ENCODE measurements at regions not wholly inside any gene's neighbourhood (a gene's known extent, or its start where the extent isn't known, plus 50 kb on each side); places are given as distances from the start of the nearest gene placed in this dataset.
A peak's percentile ranks its signal among the peaks of the same experiment; 100 is the strongest.

- intact Hi-C loops (cut with micrococcal nuclease) = no loop called here
- H4K20me1 ChIP-seq (ENCODE audit: insufficient read depth, low read length) = no peaks in the 10 kb centered on the region
- H3K27ac ChIP-seq (ENCODE audit: low read depth in 1 of 2, low read length in 2 of 2) = no peak overlapping the region
- peaks cover 59 to 60% of the 10 kb centered on the region in 2 donors for H3K4me1 ChIP-seq (ENCODE audit: control insufficient read depth in 1 of 2, insufficient read depth in 2 of 2, low read length in 2 of 2)
- 44% methylated on average over 2 of the region's 4 CpGs for WGBS (ENCODE audit: insufficient coverage)
- no peak overlapping the region for H3K4me3 ChIP-seq (replicated peaks in 1 of 3; ENCODE audit: low read depth in 2 of 3, low read length in 3 of 3)
- H3K27me3 Mint-ChIP-seq (ENCODE audit: low read depth in 3 of 3) = peaks cover 0 to 3% (median 0%) of the 10 kb centered on the region in 3 donors
- no peak overlapping the region for H3K4me3 Mint-ChIP-seq
- no peak for DNase-seq
- H2AFZ ChIP-seq (ENCODE audit: insufficient read depth, low read depth, low read length, poor library complexity, severe bottlenecking) = no peak overlapping the region
- H3K27ac Mint-ChIP-seq = peak overlapping the region in 5 of 7 donors; percentile 3 to 97 (median 44)
- TF ChIP-seq CTCF (IDR thresholded peaks at IDR 0.05) = no peak
- no peaks in the 10 kb centered on the region for H3K79me2 ChIP-seq (ENCODE audit: insufficient read depth, low read length)
- H3K9ac ChIP-seq (ENCODE audit: insufficient read depth, low read length, poor library complexity, severe bottlenecking) = no peak overlapping the region
- peaks cover 0 to 3% (median 0%) of the 10 kb centered on the region in 7 donors for H3K9me3 Mint-ChIP-seq
- no peaks in the 10 kb centered on the region for H3K9me3 ChIP-seq (replicated peaks in 1 of 2; ENCODE audit: control insufficient read depth in 1 of 2, insufficient read depth in 1 of 2, low read length in 2 of 2)
- H3K36me3 Mint-ChIP-seq = peaks cover 4 to 13% of the 10 kb centered on the region in 2 donors
- H3K36me3 ChIP-seq (replicated peaks in 1 of 2; ENCODE audit: control insufficient read depth in 1 of 2, insufficient read depth in 2 of 2, low read length in 2 of 2) = no peaks in the 10 kb centered on the region
- no peak overlapping the region for H3K4me2 ChIP-seq (replicated peaks; ENCODE audit: extremely low read depth, low read length, poor library complexity, severe bottlenecking)
- H3K27me3 ChIP-seq (ENCODE audit: control insufficient read depth in 2 of 2, insufficient read depth in 2 of 2, low read length in 2 of 2) = no peaks in the 10 kb centered on the region
- peaks cover 63% of the 10 kb centered on the region for H3K4me1 Mint-ChIP-seq
Measured at GRCh38 chr6:137970368-137970767, 103.3 kb downstream of the TNFAIP3 start.

- H3K36me3 Mint-ChIP-seq = peaks cover 4 to 11% of the 10 kb centered on the region in 2 donors
- H3K4me2 ChIP-seq (replicated peaks; ENCODE audit: extremely low read depth, low read length, poor library complexity, severe bottlenecking) = no peak overlapping the region
- H2AFZ ChIP-seq (ENCODE audit: insufficient read depth, low read depth, low read length, poor library complexity, severe bottlenecking) = no peak overlapping the region
- peaks cover 47% of the 10 kb centered on the region for H3K4me1 Mint-ChIP-seq
- H3K9me3 ChIP-seq (replicated peaks in 1 of 2; ENCODE audit: control insufficient read depth in 1 of 2, insufficient read depth in 1 of 2, low read length in 2 of 2) = no peaks in the 10 kb centered on the region
- H3K4me3 ChIP-seq (replicated peaks in 1 of 3; ENCODE audit: low read depth in 2 of 3, low read length in 3 of 3) = no peak overlapping the region
- no peaks in the 10 kb centered on the region for H4K20me1 ChIP-seq (ENCODE audit: insufficient read depth, low read length)
- DNase-seq = no peak
- no peaks in the 10 kb centered on the region for H3K36me3 ChIP-seq (replicated peaks in 1 of 2; ENCODE audit: control insufficient read depth in 1 of 2, insufficient read depth in 2 of 2, low read length in 2 of 2)
- 100% methylated on average over 3 of the region's 4 CpGs for WGBS (ENCODE audit: insufficient coverage)
- no peak for TF ChIP-seq CTCF (IDR thresholded peaks at IDR 0.05)
- H3K79me2 ChIP-seq (ENCODE audit: insufficient read depth, low read length) = no peaks in the 10 kb centered on the region
- intact Hi-C loops (cut with micrococcal nuclease) = no loop called here
- H3K4me3 Mint-ChIP-seq = no peak overlapping the region
- H3K27ac ChIP-seq (ENCODE audit: low read depth in 1 of 2, low read length in 2 of 2) = no peak overlapping the region
- H3K27ac Mint-ChIP-seq = peak overlapping the region in 3 of 7 donors; percentile 4 to 80 (median 19)
- peaks cover 0 to 3% (median 0%) of the 10 kb centered on the region in 7 donors for H3K9me3 Mint-ChIP-seq
- H3K27me3 Mint-ChIP-seq (ENCODE audit: low read depth in 3 of 3) = peaks cover 0 to 3% (median 3%) of the 10 kb centered on the region in 3 donors
- no peaks in the 10 kb centered on the region for H3K27me3 ChIP-seq (ENCODE audit: control insufficient read depth in 2 of 2, insufficient read depth in 2 of 2, low read length in 2 of 2)
- H3K4me1 ChIP-seq (ENCODE audit: control insufficient read depth in 1 of 2, insufficient read depth in 2 of 2, low read length in 2 of 2) = peaks cover 42% of the 10 kb centered on the region in 2 donors
- H3K9ac ChIP-seq (ENCODE audit: insufficient read depth, low read length, poor library complexity, severe bottlenecking) = no peak overlapping the region
Measured at GRCh38 chr6:137973201-137973600, 106.1 kb downstream of the TNFAIP3 start.
